ENCODE measurements at regions not wholly inside any gene's neighbourhood (a gene's known extent, or its start where the extent isn't known, plus 50 kb on each side); places are given as distances from the start of the nearest gene placed in this dataset.

- DNase-seq (ENCODE audit: low spot score): no peak
Observed at GRCh38 chr1:39136638-39137037, 67.9 kb upstream of the MACF1 start.

GRCh38 chr1:39139723-39140360, 64.7 kb upstream of the MACF1 start:
- DNase-seq (ENCODE audit: low spot score): no peak

- peak; percentile 71 for DNase-seq (ENCODE audit: low spot score)
Observed at GRCh38 chr1:39141925-39142324, 62.6 kb upstream of the MACF1 start.

GRCh38 chr1:39142401-39143060, 62.0 kb upstream of the MACF1 start:
- DNase-seq (ENCODE audit: low spot score): no peak

GRCh38 chr1:39144924-39145323, 59.6 kb upstream of the MACF1 start:
- no peak for DNase-seq (ENCODE audit: low spot score)

GRCh38 chr1:39145331-39145965, 59.0 kb upstream of the MACF1 start:
- no peak for DNase-seq (ENCODE audit: low spot score)

GRCh38 chr1:39146681-39147080, 57.8 kb upstream of the MACF1 start:
- no peak for DNase-seq (ENCODE audit: low spot score)

GRCh38 chr1:39147099-39148025, 57.1 kb upstream of the MACF1 start:
- no peak for DNase-seq (ENCODE audit: low spot score)

GRCh38 chr1:39148942-39149341, 55.6 kb upstream of the MACF1 start:
- DNase-seq (ENCODE audit: low spot score): no peak

- DNase-seq (ENCODE audit: low spot score): no peak
Observed at GRCh38 chr1:39149509-39149908, 55.0 kb upstream of the MACF1 start.

- no peak for DNase-seq (ENCODE audit: low spot score)
Observed at GRCh38 chr1:39150779-39151178, 53.7 kb upstream of the MACF1 start.

GRCh38 chr1:39151267-39151666, 53.2 kb upstream of the MACF1 start:
- DNase-seq (ENCODE audit: low spot score): no peak

GRCh38 chr1:39152923-39153322, 51.6 kb upstream of the MACF1 start:
- no peak for DNase-seq (ENCODE audit: low spot score)

GRCh38 chr1:39153684-39154083, 50.8 kb upstream of the MACF1 start:
- no peak for DNase-seq (ENCODE audit: low spot score)

- peak; percentile 49 for DNase-seq (ENCODE audit: low spot score)
Observed at GRCh38 chr1:39154553-39155421, 49.7 kb upstream of the MACF1 start.
